ENCODE measurements at regions not wholly inside any gene's neighbourhood (a gene's known extent, or its start where the extent isn't known, plus 50 kb on each side); places are given as distances from the start of the nearest gene placed in this dataset.

GRCh38 chr3:140752499-140752898 is 74.6 kb downstream of the TRIM42 start:
- TF ChIP-seq CTCF (IDR thresholded peaks at IDR 0.05; ENCODE audit: borderline replicate concordance, control extremely low read depth, extremely low read depth, insufficient read depth, missing control alignments): no peak
- in situ Hi-C loops (cut with MboI; ENCODE audit: low sequenced_read_pairs, unreplicated experiment): no loop called here
- DNase-seq (ENCODE audit: low spot score): no peak

GRCh38 chr3:140753865-140754754 is 76.2 kb downstream of the TRIM42 start:
- in situ Hi-C loops (cut with MboI; ENCODE audit: low sequenced_read_pairs, unreplicated experiment): no loop called here
- no peak for DNase-seq (ENCODE audit: low spot score)
- no peak for TF ChIP-seq CTCF (IDR thresholded peaks at IDR 0.05; ENCODE audit: borderline replicate concordance, control extremely low read depth, extremely low read depth, insufficient read depth, missing control alignments)

GRCh38 chr3:140754936-140755335 is 77.1 kb downstream of the TRIM42 start:
- no peak for DNase-seq (ENCODE audit: low spot score)
- TF ChIP-seq CTCF (IDR thresholded peaks at IDR 0.05; ENCODE audit: borderline replicate concordance, control extremely low read depth, extremely low read depth, insufficient read depth, missing control alignments): no peak
- in situ Hi-C loops (cut with MboI; ENCODE audit: low sequenced_read_pairs, unreplicated experiment): no loop called here

GRCh38 chr3:140756240-140757016 is 78.6 kb downstream of the TRIM42 start:
- no peak for DNase-seq (ENCODE audit: low spot score)
- in situ Hi-C loops (cut with MboI; ENCODE audit: low sequenced_read_pairs, unreplicated experiment): no loop called here
- TF ChIP-seq CTCF (IDR thresholded peaks at IDR 0.05; ENCODE audit: borderline replicate concordance, control extremely low read depth, extremely low read depth, insufficient read depth, missing control alignments): no peak

GRCh38 chr3:140758791-140759444 is 81.1 kb downstream of the TRIM42 start:
- no peak for TF ChIP-seq CTCF (IDR thresholded peaks at IDR 0.05; ENCODE audit: borderline replicate concordance, control extremely low read depth, extremely low read depth, insufficient read depth, missing control alignments)
- in situ Hi-C loops (cut with MboI; ENCODE audit: low sequenced_read_pairs, unreplicated experiment): no loop called here
- no peak for DNase-seq (ENCODE audit: low spot score)

GRCh38 chr3:140760324-140761075 is 82.6 kb downstream of the TRIM42 start:
- no peak for DNase-seq (ENCODE audit: low spot score)
- in situ Hi-C loops (cut with MboI; ENCODE audit: low sequenced_read_pairs, unreplicated experiment): no loop called here
- no peak for TF ChIP-seq CTCF (IDR thresholded peaks at IDR 0.05; ENCODE audit: borderline replicate concordance, control extremely low read depth, extremely low read depth, insufficient read depth, missing control alignments)

All from GM13976 (cell line).